A673 (cell line): ENCODE measurements at regions not wholly inside any gene's neighbourhood (a gene's known extent, or its start where the extent isn't known, plus 50 kb on each side); places are given as distances from the start of the nearest gene placed in this dataset.

Experiments
- EZH2 ChIP-seq: fragments of 200-600 bp; sonication (generic); IDR thresholded peaks from 2 replicates; pipeline ENCODE4 v1.6.1; 2017; ENCODE audit warnings: borderline replicate concordance, low read depth, mild to moderate bottlenecking, mixed read lengths, antibody characterized with exemption, low read length; ENCODE audit not compliant: poor library complexity, severe bottlenecking
- TF ChIP-seq, protein P1 (sequence below): fragments of 300-800, 200-600 bp; sonication (generic); conservative IDR thresholded peaks from 2 replicates; pipeline ENCODE4 v1.5.1; 2017; ENCODE audit warnings: low read depth, mild to moderate bottlenecking, antibody characterized with exemption, low read length, moderate library complexity, mixed read lengths

DNA sequence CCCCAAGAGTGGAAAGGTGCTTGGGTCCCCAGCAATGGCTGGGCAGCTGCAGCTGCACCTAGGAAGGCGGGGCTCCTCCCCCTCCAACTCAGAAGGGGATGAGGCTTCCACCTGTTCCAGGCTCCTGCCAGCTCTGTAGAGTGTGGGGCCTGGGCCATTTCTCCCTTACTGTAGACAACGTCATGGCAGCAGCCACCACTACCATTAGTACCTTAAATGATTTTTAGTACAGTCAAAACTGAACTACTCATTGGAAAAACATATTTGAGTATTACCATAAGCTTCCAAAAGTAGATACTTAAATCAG is 1274.2 kb upstream of the GBE1 start:
- TF ChIP-seq, protein P1, sequence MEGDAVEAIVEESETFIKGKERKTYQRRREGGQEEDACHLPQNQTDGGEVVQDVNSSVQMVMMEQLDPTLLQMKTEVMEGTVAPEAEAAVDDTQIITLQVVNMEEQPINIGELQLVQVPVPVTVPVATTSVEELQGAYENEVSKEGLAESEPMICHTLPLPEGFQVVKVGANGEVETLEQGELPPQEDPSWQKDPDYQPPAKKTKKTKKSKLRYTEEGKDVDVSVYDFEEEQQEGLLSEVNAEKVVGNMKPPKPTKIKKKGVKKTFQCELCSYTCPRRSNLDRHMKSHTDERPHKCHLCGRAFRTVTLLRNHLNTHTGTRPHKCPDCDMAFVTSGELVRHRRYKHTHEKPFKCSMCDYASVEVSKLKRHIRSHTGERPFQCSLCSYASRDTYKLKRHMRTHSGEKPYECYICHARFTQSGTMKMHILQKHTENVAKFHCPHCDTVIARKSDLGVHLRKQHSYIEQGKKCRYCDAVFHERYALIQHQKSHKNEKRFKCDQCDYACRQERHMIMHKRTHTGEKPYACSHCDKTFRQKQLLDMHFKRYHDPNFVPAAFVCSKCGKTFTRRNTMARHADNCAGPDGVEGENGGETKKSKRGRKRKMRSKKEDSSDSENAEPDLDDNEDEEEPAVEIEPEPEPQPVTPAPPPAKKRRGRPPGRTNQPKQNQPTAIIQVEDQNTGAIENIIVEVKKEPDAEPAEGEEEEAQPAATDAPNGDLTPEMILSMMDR = no peak
- no peak for TF ChIP-seq EZH2
